H1 (cell line): ENCODE measurements at regions not wholly inside any gene's neighbourhood (a gene's known extent, or its start where the extent isn't known, plus 50 kb on each side); places are given as distances from the start of the nearest gene placed in this dataset.

Source experiments
- CTCF ChIA-PET: fragments of 300-600 bp; sonication (Branson Sonifier 250); formaldehyde crosslinking; loops from one replicate; lab custom pipeline; 2021; ENCODE audit not compliant: partially characterized antibody; lab: Charles Lee
- POLR2A ChIA-PET: fragments of 300-600 bp; sonication (Branson Sonifier 250); formaldehyde crosslinking; loops from one replicate; lab custom pipeline; 2021; ENCODE audit warnings: inconsistent platforms; ENCODE audit not compliant: partially characterized antibody; lab: Charles Lee
- DNase-seq, 2 experiments: peaks; one replicate each; pipeline versions ENCODE4 v3.0.0 to v3.0.0-alpha.2; 2010 to 2022; ENCODE audit warnings: low spot score in 2 of 2, low read depth in 1 of 2, mixed read lengths in 1 of 2
- FAIRE-seq: peaks from 2 replicates; lab custom pipeline; 2011; peaks lifted over from hg19 to GRCh38; lab: Jason Lieb, UNC
- H2AFZ ChIP-seq: 2 replicates; pipeline ENCODE4 v1.8.1; 2012; ENCODE audit warnings: low read length, inconsistent platforms
- H2AK5ac ChIP-seq: 2 replicates; pipeline ENCODE4 v1.6.1; 2013; ENCODE audit warnings: low read depth, low read length
- H2BK120ac ChIP-seq: replicated peaks from 2 replicates; pipeline ENCODE3; 2013; ENCODE audit warnings: low read depth, low read length, inconsistent platforms
- H2BK12ac ChIP-seq: 2 replicates; pipeline ENCODE4 v1.6.1; 2013; ENCODE audit warnings: low read depth, low read length
- H2BK15ac ChIP-seq: 2 replicates; pipeline ENCODE4 v1.6.1; 2013; ENCODE audit warnings: low read length
- H2BK20ac ChIP-seq: 2 replicates; pipeline ENCODE4 v1.6.1; 2013; ENCODE audit warnings: low read length
- H2BK5ac ChIP-seq: 2 replicates; pipeline ENCODE4 v1.6.1; 2013; ENCODE audit warnings: low read depth, low read length
- H3K14ac ChIP-seq: 2 replicates; pipeline ENCODE4 v1.6.1; 2013; ENCODE audit warnings: inconsistent platforms; ENCODE audit not compliant: insufficient read length
- H3K18ac ChIP-seq: 2 replicates; pipeline ENCODE4 v1.6.1; 2013; ENCODE audit warnings: low read length; ENCODE audit errors: extremely low read depth
- H3K23ac ChIP-seq: 2 replicates; pipeline ENCODE4 v1.6.1; 2013; ENCODE audit warnings: inconsistent platforms; ENCODE audit not compliant: insufficient read length
- H3K23me2 ChIP-seq: 2 replicates; pipeline ENCODE4 v1.6.1; 2013; ENCODE audit warnings: low read depth, low read length
- H3K27ac ChIP-seq: 2 replicates; pipeline ENCODE4 v1.6.1; 2011; ENCODE audit warnings: low read depth, low read length, inconsistent platforms
- H3K27me3 ChIP-seq, 4 experiments: replicated peaks in 1 of 4; 1 replicate in 1 of 4; 2 replicates in 3 of 4; pipeline versions ENCODE4 v1.6.1 to v1.8.1; 2011 to 2013; ENCODE audit warnings: low read length in 3 of 4, mild to moderate bottlenecking in 3 of 4, inconsistent platforms in 2 of 4, mixed read lengths in 2 of 4, moderate library complexity in 1 of 4; ENCODE audit not compliant: control insufficient read depth in 3 of 4, insufficient read depth in 3 of 4; ENCODE audit errors: extremely low read depth in 1 of 4
- H3K36me3 ChIP-seq, 4 experiments: 2 replicates each; pipeline versions ENCODE4 v1.6.1 to v1.8.1; 2011 to 2013; ENCODE audit warnings: mild to moderate bottlenecking in 4 of 4, low read length in 3 of 4, moderate library complexity in 2 of 4, control low read depth in 1 of 4, inconsistent platforms in 1 of 4; ENCODE audit not compliant: insufficient read depth in 4 of 4, control insufficient read depth in 2 of 4
- H3K4ac ChIP-seq: replicated peaks from 2 replicates; pipeline ENCODE3; 2013; ENCODE audit warnings: low read length, low read depth, mixed read lengths, inconsistent platforms; ENCODE audit not compliant: insufficient read length
- H3K4me1 ChIP-seq, 4 experiments: replicated peaks in 1 of 4; 1 replicate in 1 of 4; 2 replicates in 3 of 4; pipeline versions ENCODE4 v1.6.1 to v1.8.1; 2011 to 2013; ENCODE audit warnings: low read length in 3 of 4, inconsistent platforms in 2 of 4, mixed read lengths in 1 of 4; ENCODE audit not compliant: insufficient read depth in 4 of 4, control insufficient read depth in 3 of 4
- H3K4me2 ChIP-seq, 2 experiments: 2 replicates each; pipeline versions ENCODE4 v1.6.1 to v1.8.1; 2011 to 2013; ENCODE audit warnings: low read depth in 2 of 2, low read length in 2 of 2, control low read depth in 1 of 2, inconsistent platforms in 1 of 2, mild to moderate bottlenecking in 1 of 2; ENCODE audit not compliant: insufficient read depth in 1 of 2
- H3K4me3 ChIP-seq, 4 experiments: fragments of 200-600, 300-600 bp in 1 of 4; sonication (generic), shearing (Covaris generic), sonication (Bioruptor Twin) in 1 of 4; 2 replicates each; pipeline versions ENCODE4 v1.5.1 to v1.8.1; 2011 to 2016; ENCODE audit warnings: low read length in 4 of 4, low read depth in 3 of 4, control low read depth in 2 of 4, inconsistent platforms in 2 of 4, mild to moderate bottlenecking in 2 of 4, mixed read lengths in 1 of 4, moderate library complexity in 1 of 4; ENCODE audit not compliant: insufficient read depth in 2 of 4; ENCODE audit errors: extremely low read depth in 1 of 4
- H3K56ac ChIP-seq: replicated peaks from 2 replicates; pipeline ENCODE3; 2013; ENCODE audit warnings: low read depth, mild to moderate bottlenecking, mixed read lengths, low read length, inconsistent platforms; ENCODE audit not compliant: insufficient read length
- H3K79me1 ChIP-seq: 2 replicates; pipeline ENCODE4 v1.6.1; 2013; ENCODE audit warnings: low read depth, low read length, control low read depth
- H3K79me2 ChIP-seq, 2 experiments: 2 replicates each; pipeline versions ENCODE4 v1.6.1 to v1.8.1; 2012 to 2013; ENCODE audit warnings: low read length in 2 of 2, mild to moderate bottlenecking in 2 of 2, inconsistent platforms in 1 of 2; ENCODE audit not compliant: insufficient read depth in 2 of 2, control insufficient read depth in 1 of 2
- H3K9ac ChIP-seq, 4 experiments: replicated peaks in 1 of 4; 1 replicate in 1 of 4; 2 replicates in 3 of 4; pipeline versions ENCODE4 v1.6.1 to v1.8.1; 2011 to 2013; ENCODE audit warnings: low read depth in 3 of 4, low read length in 3 of 4, control low read depth in 2 of 4, mild to moderate bottlenecking in 2 of 4, moderate library complexity in 2 of 4, inconsistent platforms in 1 of 4; ENCODE audit errors: extremely low read depth in 1 of 4
- H3K9me3 ChIP-seq, 2 experiments: 2 replicates each; pipeline versions ENCODE4 v1.6.1 to v1.8.1; 2012 to 2013; ENCODE audit warnings: mild to moderate bottlenecking in 2 of 2, moderate library complexity in 2 of 2, control low read depth in 1 of 2, inconsistent platforms in 1 of 2, low read depth in 1 of 2, low read length in 1 of 2, mixed read lengths in 1 of 2; ENCODE audit not compliant: insufficient read depth in 2 of 2
- H4K20me1 ChIP-seq, 2 experiments: replicated peaks in 1 of 2; 2 replicates each; pipeline versions ENCODE3 to v1.8.1; 2011 to 2013; ENCODE audit warnings: inconsistent platforms in 2 of 2, low read length in 2 of 2, mild to moderate bottlenecking in 1 of 2; ENCODE audit not compliant: insufficient read depth in 2 of 2, control insufficient read depth in 1 of 2
- H4K5ac ChIP-seq: 2 replicates; pipeline ENCODE4 v1.6.1; 2013; ENCODE audit warnings: low read length, low read depth, mixed read lengths, inconsistent platforms; ENCODE audit not compliant: insufficient read length
- H4K8ac ChIP-seq: 2 replicates; pipeline ENCODE4 v1.8.0; 2013; ENCODE audit warnings: mild to moderate bottlenecking, moderate library complexity, low read length, inconsistent platforms; ENCODE audit not compliant: insufficient read depth; ENCODE audit errors: extremely low read depth
- H4K91ac ChIP-seq: replicated peaks from 2 replicates; pipeline ENCODE3; 2013; ENCODE audit warnings: low read length, mixed read lengths, inconsistent platforms; ENCODE audit not compliant: insufficient read length
- CTCF ChIP-seq, 3 experiments: IDR thresholded peaks; 1 replicate in 2 of 3; 2 replicates in 1 of 3; pipeline versions ENCODE4 v1.5.1 to v1.6.1; 2011; ENCODE audit warnings: low read length in 3 of 3, mild to moderate bottlenecking in 3 of 3, inconsistent platforms in 2 of 3, low read depth in 1 of 3, moderate library complexity in 1 of 3; ENCODE audit not compliant: insufficient read depth in 1 of 3; ENCODE audit errors: control extremely low read depth in 1 of 3
- TEAD4 ChIP-seq: IDR thresholded peaks from 2 replicates; pipeline ENCODE4 v1.6.1; 2012; ENCODE audit warnings: low read depth, low read length, inconsistent platforms, mixed read lengths
- WGBS, 2 experiments: shearing (Covaris generic) in 1 of 2; methylation state at CpG; one replicate each; pipeline versions ENCODE4 v1.1.6 to v1.1.7; 2013 to 2015; ENCODE audit warnings: low lambda C conversion rate in 2 of 2, mixed read lengths in 2 of 2, inconsistent platforms in 1 of 2, low coverage in 1 of 2, missing lambda C conversion rate in 1 of 2; ENCODE audit not compliant: insufficient replicate concordance in 2 of 2, insufficient coverage in 1 of 2, insufficient read length in 1 of 2; ENCODE audit errors: extremely low coverage in 1 of 2, missing lambda C conversion rate in 1 of 2; 5-methylcytosine and 5-hydroxymethylcytosine counted together
- TF ChIP-seq, protein P1 (sequence below): IDR thresholded peaks from 2 replicates; pipeline ENCODE4 v1.6.1; 2012; ENCODE audit warnings: inconsistent platforms

DNA sequence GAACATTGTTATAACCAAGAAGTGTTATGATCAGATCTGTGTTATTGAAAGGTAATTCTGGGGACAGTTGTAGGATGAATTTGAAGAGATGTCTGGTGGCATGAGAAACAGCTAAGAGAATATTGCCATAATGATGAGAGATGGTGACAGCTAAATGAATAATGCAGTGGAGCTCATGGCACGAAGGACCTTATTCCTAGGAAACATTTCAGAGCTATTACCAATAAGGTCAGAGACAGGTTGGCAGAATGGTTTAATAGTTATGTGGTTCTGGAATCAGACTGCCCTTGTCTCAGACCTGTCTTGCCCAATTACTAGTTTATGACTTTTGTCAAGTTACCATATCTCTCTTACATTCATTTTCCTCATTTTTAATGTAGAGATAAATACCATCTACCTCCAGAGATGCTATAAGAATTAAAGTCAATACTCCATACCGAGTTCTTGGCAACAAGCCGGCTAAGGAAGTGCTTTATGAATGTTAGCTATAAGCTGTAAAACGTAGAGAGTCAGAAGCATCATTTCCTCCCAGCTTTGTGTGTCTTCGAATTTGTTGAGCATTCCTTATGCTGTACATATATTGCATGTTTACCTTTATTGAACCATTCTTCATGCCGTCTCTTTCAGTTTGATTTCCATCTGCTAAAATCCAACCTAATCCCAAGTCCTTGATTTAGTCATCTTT lies 73.6 kb upstream of the COL5A2 start:
- TF ChIP-seq, protein P1, sequence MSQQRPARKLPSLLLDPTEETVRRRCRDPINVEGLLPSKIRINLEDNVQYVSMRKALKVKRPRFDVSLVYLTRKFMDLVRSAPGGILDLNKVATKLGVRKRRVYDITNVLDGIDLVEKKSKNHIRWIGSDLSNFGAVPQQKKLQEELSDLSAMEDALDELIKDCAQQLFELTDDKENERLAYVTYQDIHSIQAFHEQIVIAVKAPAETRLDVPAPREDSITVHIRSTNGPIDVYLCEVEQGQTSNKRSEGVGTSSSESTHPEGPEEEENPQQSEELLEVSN = no peak
- TF ChIP-seq CTCF (IDR thresholded peaks at IDR 0.05; ENCODE audit: control extremely low read depth in 1 of 3, insufficient read depth in 1 of 3, low read depth in 1 of 3, low read length in 3 of 3) = no peak
- TF ChIP-seq TEAD4 = no peak
- H2BK5ac ChIP-seq = no peak overlapping the region
- no peaks in the 10 kb centered on the region for H3K79me1 ChIP-seq
- H4K8ac ChIP-seq = no peak overlapping the region
- CTCF ChIA-PET = interaction anchor here (0.6 to 1.2 kb wide), 3 partner anchors 11 to 159 kb away, joined by 3 read pairs; no protein-coding TSS in a partner anchor
- H3K27me3 ChIP-seq = no peaks in the 10 kb centered on the region
- FAIRE-seq = no peak
- H3K27ac ChIP-seq = no peak overlapping the region
- POLR2A ChIA-PET = no interaction called here
- no peak overlapping the region for H3K23ac ChIP-seq
- no peaks in the 10 kb centered on the region for H3K9me3 ChIP-seq
- no peak overlapping the region for H3K4me3 ChIP-seq
- H3K23me2 ChIP-seq = no peaks in the 10 kb centered on the region
- H3K4me1 ChIP-seq = no peaks in the 10 kb centered on the region
- H3K79me2 ChIP-seq = no peaks in the 10 kb centered on the region
- no peak overlapping the region for H2BK20ac ChIP-seq
- H3K56ac ChIP-seq = no peak overlapping the region
- 90% methylated on average over 6 of the region's 6 CpGs; no CpG with 5 or more reads in 1 of the 2 experiments for whole genome bisulfite sequencing, 2 experiments
- no peak overlapping the region for H3K4ac ChIP-seq
- no peak overlapping the region for H2AFZ ChIP-seq
- H2BK12ac ChIP-seq = no peak overlapping the region
- no peak overlapping the region for H4K91ac ChIP-seq
- no peak overlapping the region for H2BK15ac ChIP-seq
- no peak overlapping the region for H2BK120ac ChIP-seq
- H3K9ac ChIP-seq = no peak overlapping the region
- H3K4me2 ChIP-seq = no peak overlapping the region
- no peak overlapping the region for H3K14ac ChIP-seq
- no peak overlapping the region for H2AK5ac ChIP-seq
- no peaks in the 10 kb centered on the region for H4K20me1 ChIP-seq
- DNase-seq = no peak
- H3K18ac ChIP-seq = no peak overlapping the region
- no peak overlapping the region for H4K5ac ChIP-seq
- no peaks in the 10 kb centered on the region for H3K36me3 ChIP-seq
